HG02623 (cell line): ENCODE measurements at regions not wholly inside any gene's neighbourhood (a gene's known extent, or its start where the extent isn't known, plus 50 kb on each side); places are given as distances from the start of the nearest gene placed in this dataset.
A peak's percentile ranks its signal among the peaks of the same experiment; 100 is the strongest.

Experiments
- ATAC-seq: cut with Tn5 transposase; IDR thresholded peaks from one replicate; pipeline ENCODE4 v1.9.1; 2021; ENCODE audit warnings: moderate library complexity; ENCODE audit not compliant: unreplicated experiment

DNA sequence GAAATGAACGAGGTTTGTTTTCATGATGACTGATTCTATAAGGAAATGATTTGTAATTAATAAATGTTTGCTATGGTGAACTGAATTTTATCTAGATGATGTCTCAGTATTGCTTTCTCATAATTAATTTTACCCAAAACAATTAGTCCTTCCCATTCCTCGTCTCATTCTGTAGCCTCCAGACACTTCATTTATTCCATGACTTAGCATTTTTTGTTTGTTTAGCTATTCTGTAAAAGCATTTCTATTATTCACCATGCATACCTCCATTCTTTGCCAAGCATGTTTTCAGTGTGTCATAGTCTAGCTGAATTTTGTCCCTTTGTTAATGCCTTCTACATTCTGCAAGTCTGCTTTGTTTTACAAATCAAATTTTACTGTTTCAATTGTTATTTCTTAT is 137.4 kb upstream of the RPL10L start:
- ATAC-seq, result no peak

DNA sequence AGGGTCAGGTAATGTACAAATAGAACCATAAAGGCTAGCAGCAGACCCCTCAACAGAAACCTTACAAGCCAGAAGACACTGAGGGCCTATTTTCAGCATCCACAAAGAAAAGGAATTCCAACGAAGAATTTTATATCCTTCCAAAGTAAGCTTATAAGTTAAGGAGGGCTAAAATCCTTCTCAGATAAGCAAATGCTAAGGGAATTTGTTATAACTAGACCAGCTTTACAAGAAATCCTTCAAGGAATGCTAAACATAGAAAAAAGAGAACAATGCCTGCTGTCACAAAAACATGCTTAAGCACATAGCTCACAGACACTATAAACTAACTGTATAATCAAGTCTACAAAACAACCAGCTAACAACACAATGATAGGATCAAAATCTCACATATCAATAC is 130.7 kb upstream of the RPL10L start:
- no peak for ATAC-seq

DNA sequence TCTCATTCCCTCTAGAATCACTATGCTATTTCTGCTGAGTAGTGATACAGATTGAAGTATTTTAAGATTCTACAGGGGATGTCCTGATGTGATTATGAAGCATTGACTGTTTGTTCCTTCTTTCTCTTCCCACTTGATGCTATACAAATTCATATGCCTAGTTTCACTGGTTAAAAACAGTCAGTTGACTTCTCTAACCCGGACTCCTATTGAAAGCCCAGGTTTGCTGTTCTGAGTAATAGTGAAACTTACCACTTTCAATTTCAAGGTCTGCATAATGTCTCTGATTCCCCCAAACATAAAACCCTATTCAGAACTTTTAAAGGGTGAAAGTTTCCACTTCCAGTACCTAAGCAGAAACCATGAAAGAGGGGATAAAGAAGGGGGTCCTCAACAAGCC is 117.7 kb upstream of the RPL10L start:
- peak; percentile 99 for ATAC-seq

DNA sequence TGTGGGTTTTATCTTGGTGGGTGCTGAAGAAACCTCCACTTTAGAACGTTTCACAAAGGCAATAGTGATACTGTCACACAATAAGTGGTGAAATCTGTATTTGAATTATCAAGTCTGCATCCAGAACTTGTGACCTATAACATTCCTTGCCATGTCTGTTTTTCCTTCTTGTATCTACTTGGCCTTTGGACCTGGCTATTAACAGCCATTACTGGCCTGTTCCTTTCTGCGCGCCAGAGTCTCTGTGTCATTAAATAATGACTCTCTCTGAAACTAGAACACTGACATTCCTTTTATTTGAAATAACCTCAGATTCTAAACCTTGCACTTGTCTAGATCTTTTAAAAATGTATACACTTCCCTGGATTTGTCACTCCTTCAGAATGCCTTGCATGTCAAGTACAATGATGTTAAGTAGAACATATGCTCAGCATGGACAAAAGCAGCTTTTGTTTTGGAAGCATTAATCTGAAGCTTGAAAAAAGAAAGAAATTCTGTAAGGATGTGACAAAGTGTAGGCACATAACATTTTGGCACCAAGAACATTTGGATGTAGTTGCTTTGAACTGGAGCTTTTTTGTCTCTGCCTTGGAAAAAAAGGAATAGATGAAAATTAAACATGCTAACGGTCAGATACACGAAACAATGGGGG is 95.5 kb upstream of the RPL10L start:
- ATAC-seq, result no peak

DNA sequence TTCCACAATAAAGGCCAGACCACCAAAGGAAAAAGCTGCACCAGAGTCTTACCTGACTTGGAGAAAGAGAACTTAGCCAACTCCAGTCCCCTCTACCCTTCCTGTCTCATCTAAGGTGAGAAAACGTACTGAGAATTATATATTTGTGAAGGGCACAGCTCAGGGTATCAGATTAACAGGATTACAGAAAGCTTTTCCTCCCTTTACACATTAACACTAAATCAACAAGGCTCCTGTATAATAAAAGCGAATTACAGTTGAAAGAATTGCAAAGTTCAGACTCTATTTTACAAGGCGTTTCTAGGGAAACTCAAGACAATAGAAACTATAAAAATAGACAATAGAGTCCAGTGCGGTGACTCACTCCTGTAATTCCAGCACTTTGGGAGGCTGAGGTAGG is 82.7 kb upstream of the RPL10L start:
- no peak for ATAC-seq

DNA sequence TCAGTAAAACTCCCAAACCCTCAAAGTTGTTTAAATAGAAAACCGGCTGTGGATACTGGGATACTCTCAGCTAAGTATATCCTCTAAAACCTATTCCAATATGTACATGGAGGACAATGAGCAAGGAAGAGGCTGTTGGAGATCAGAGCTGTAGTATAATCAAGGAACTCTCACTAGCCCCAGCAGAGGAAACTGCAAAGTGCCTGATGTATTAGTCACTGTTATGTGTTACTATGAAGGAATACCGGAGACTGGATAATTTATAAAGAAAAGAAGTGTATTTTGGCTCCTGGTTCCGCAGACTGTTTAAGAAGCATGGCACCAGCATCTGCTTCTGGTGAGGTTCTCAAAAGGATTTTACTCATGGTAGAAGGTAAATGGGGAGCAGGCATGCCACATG is 65.6 kb upstream of the RPL10L start:
- no peak for ATAC-seq
